ENCODE measurements at regions not wholly inside any gene's neighbourhood (a gene's known extent, or its start where the extent isn't known, plus 50 kb on each side); places are given as distances from the start of the nearest gene placed in this dataset.
A peak's percentile ranks its signal among the peaks of the same experiment; 100 is the strongest.
"Not testable (repeated sequence)": the region's sequence is repeated elsewhere in the genome, so short reads cannot be mapped to it uniquely, and the experiment has no call there.

GRCh38 chr14:80055667-80056496, 155.4 kb downstream of the DIO2 start:
- peak; percentile 19 for DNase-seq

- no peak for DNase-seq
Measured at GRCh38 chr14:80055226-80055625, 156.1 kb downstream of the DIO2 start.

DNA sequence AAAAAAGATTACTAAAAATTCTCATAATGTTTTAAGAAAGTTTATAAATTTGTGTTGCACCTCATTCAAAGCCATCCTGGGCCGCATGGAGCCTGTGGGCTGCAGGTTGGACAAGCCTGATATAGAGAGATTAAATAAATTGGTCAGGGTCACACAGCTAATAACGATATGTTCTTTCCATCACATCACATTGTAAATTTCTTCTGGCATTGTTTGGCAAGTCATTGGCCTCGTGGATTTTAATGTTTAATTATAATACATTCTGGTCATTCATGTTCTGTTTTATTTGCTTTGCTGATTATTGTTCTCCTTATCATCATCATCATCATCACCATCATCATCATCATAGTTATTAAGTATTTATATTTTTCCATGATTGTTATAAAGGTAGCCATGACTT, 157.3 kb downstream of the DIO2 start:
- no peak for DNase-seq

- DNase-seq = no peak
Measured at GRCh38 chr14:80049055-80049454, 162.2 kb downstream of the DIO2 start.

DNA sequence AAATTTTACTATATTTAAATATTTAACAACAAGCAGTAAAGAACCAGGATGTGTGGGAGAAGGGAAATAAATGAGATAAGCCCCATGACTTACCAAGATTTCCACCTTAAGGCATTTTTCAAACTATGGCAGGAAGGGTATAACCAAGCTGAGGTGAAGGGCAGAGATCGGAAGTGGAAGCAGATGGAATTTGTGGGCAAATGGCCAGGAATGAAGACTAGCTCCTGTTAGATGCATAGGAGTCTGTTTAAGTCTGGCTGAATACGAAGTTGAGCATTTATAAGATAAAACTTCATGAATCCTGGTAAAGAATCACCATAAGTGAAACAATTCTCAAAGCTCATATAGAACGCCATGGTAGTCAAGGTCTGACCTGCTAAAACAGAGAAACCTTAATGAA, 163.5 kb downstream of the DIO2 start:
- DNase-seq = no peak

DNA sequence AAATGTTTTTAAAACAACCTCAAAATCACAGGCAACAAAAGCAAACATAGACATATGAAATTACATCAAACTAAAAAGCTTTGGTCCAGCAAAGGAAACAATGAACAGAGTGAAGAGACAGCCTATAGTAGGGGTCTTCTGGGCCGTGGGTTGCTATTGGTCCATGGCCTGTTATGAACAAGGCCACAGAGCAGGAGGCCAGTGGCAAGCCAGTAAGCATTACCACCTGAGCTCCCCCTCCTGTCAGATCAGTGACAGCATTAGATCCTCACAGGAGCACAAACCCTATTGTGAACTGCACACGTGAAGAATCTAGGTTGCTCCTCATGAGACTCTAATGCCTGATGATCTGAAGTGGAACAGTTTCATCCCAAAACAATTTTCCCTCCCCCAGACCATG, 174.0 kb downstream of the DIO2 start:
- no peak for DNase-seq

GRCh38 chr14:80024417-80024816, 186.9 kb downstream of the DIO2 start:
- DNase-seq = no peak

GRCh38 chr14:80018476-80018875, 192.8 kb downstream of the DIO2 start:
- DNase-seq = not testable (repeated sequence)

GRCh38 chr14:80017795-80018194, 193.5 kb downstream of the DIO2 start:
- no peak for DNase-seq

DNA sequence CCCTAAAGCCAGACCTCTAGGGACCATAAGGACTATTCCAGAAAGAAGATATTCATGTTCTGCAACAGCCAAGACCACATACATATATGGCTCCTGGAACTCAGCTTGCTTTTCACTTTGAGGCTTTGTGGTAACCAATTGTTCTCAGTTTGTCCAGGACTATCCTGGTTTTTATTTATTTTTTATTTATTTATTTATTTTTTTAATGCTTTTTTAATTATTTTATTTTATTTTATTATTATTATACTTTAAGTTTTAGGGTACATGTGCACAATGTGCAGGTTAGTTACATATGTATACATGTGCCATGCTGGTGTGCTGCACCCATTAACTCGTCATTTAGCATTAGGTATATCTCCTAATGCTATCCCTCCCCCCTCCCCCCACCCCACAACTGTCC, 201.1 kb downstream of the DIO2 start:
- DNase-seq = not testable (repeated sequence)

GRCh38 chr14:80005561-80005960, 205.7 kb downstream of the DIO2 start:
- DNase-seq = no peak

DNA sequence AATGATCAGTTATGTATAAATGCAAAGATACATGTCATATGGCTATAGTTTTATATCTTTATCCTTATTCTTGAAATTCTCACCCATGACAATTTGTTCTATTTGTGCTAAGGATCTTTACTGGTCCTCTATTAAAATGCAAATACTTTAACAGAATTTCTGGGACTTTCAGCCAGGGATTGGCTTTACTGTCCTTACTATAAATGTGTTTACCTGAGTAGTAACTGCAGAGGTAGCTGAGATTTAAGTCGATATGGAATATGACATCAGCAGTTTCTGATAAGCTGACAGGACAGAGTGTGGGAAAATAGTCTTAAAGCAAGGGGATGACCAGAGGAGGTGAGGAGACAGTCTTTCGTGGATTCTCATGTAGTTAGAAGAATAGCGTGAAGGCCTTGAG, 206.4 kb downstream of the DIO2 start:
- no peak for DNase-seq

GRCh38 chr14:80003138-80003537, 208.2 kb downstream of the DIO2 start:
- DNase-seq = peak; percentile 14

DNA sequence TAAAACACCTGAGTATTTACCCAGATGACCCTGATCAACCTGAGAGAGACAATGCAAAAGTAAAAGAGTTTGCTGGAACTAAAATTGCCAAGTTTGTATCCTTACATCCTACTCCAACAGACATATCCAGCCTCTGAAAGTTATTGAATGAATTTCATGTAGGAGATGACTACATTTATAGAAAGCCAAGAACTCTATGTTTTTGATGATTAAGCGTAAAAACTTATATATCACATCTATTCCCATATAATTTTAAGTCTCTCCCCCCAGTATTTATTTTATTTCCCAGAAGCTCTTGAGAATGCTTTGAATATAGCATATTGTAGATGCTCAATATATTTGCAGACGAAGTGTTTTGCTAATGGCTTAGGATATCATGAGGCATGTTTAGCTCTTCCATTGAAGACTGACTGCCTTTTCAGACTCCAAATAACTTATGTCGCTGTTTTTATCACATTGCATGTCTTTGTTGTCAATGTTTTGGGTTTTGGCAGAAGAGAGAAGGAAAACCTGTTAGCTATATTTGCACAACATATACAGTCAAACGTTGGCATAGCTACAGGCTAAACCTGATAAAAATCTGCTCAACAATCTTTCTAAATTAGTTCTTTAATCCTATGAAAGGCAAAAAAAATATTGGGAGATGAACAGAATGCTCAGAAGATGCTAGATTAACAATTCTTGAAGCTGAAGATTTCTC, 213.6 kb downstream of the DIO2 start:
- DNase-seq = no peak

DNA sequence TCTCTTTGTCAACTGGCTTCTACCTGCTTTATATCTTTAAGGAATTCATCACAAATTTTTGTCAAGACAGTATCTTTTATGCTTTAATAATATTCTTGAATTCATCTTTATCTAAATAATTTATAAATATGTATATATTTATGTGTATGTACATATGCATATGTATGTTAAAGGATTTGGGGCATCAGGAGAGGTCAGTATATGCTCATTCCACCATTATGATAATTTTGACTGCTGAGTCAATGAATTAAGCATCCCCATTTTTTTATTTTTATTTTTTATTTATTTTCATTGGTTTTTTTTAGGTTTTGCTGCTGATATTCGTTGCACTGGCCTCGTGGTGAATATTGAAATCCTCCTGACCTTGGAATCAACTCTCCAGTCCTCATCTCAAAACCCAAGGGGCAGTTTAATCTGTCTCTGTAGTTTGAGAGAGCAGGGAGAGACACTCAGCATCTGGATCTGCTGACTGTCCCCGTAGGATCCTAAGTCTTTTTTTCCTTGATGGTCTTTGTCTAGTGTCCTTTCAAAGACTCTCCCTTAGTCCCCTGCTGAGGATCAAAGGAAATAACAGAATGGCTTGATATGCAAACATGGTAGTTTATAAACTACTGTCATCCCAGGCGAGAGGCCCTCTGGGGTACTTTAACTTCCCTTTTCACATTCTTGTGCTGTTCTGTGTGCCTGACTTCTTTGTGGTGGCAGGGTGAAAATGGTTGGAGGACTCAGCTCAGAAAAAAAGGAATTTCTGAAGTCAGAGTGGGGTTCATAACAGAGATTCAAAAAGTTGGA, 218.7 kb downstream of the DIO2 start:
- DNase-seq = no peak

- DNase-seq = no peak
Measured at GRCh38 chr14:79991866-79992265, 219.4 kb downstream of the DIO2 start.

DNA sequence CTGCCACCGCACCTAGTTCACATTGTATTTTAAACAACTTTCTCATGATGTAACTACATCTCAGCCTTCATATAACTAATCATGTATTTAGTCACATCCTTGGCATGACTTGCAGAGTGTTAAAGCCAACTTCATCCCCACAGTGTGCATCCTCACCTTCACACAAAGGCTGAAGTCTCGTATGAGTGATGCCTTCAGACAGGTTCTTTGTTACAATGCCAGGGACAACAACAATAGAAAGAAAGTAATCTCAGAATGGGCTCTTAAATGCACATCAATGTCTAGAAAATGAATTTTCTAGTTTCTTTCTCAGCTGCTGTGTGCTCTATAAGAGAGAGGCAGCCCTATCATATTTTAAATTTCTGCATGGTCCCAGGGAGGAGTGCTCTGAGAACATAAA, 221.3 kb downstream of the DIO2 start:
- DNase-seq = no peak

- no peak for DNase-seq
Measured at GRCh38 chr14:79986251-79986650, 225.1 kb downstream of the DIO2 start.

- no peak for DNase-seq
Measured at GRCh38 chr14:79972230-79972629, 239.1 kb downstream of the DIO2 start.

- no peak for DNase-seq
Measured at GRCh38 chr14:79971330-79971729, 240.0 kb downstream of the DIO2 start.

- DNase-seq = no peak
Measured at GRCh38 chr14:79967453-79967852, 243.9 kb downstream of the DIO2 start.

DNA sequence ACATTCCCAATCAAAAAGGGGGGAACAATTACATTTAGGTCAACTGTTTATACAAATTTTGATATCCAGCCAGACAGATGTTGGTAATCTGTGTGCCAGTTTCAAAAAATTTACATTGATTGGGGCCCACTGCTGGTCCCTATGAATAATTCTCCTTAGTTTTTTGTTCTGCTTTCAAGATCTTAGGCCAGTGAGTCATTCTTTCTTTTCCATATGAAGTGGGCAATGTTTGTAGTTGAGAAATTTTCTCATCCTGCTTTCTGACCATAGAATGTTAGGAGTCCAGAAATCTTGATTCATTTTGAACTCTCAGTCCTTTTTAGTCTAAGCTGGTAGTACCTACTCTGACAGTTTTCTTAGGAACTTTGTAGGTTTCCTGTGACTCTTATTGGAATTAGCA, 244.3 kb downstream of the DIO2 start:
- DNase-seq = no peak

DNA sequence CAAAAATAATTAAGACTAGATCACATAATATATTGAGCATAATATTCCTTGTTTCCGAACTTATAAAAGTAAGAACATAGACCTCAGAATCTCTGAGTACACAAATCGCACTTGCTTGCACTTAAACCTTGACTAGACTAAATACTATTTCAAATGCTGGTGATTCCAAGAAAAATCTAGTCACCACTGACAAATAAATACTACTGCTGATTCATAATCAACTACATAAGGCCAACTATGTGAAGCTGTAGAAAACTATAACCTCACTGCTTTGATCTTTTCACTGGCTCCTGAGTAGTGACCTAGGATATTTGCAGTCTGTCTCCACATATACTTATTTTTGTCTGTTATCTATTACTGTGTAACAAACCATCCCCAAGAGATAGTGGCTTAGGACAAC, 245.4 kb downstream of the DIO2 start:
- DNase-seq = no peak

- no peak for DNase-seq
Measured at GRCh38 chr14:79961197-79961596, 250.1 kb downstream of the DIO2 start.
